GM23248 (cell line): ENCODE measurements at regions not wholly inside any gene's neighbourhood (a gene's known extent, or its start where the extent isn't known, plus 50 kb on each side); places are given as distances from the start of the nearest gene placed in this dataset.

Source experiments
- DNase-seq: peaks from one replicate; pipeline ENCODE4 v3.0.0-alpha.2; 2015
- H2AFZ ChIP-seq: fragments of 200-600 bp; sonication (generic); 2 replicates; pipeline ENCODE4 v1.6.1; 2016; ENCODE audit warnings: antibody characterized with exemption
- H3F3A ChIP-seq: fragments of 200-600 bp; sonication (generic); 2 replicates; pipeline ENCODE4 v1.6.1; 2016; ENCODE audit warnings: mild to moderate bottlenecking, antibody characterized with exemption, mixed run types; ENCODE audit not compliant: insufficient read depth
- H3K27ac ChIP-seq: fragments of 200-600 bp; sonication (generic); 2 replicates; pipeline ENCODE4 v1.5.1; 2016; ENCODE audit warnings: mild to moderate bottlenecking
- H3K27me3 ChIP-seq: fragments of 200-600 bp; sonication (generic); replicated peaks from 2 replicates; pipeline ENCODE4 v1.6.1; 2016; ENCODE audit warnings: mild to moderate bottlenecking; ENCODE audit not compliant: insufficient read depth
- H3K36me3 ChIP-seq: fragments of 200-600 bp; sonication (generic); 2 replicates; pipeline ENCODE4 v1.6.1; 2016; ENCODE audit warnings: low read depth, mild to moderate bottlenecking
- H3K4me1 ChIP-seq: fragments of 200-600 bp; sonication (generic); 2 replicates; pipeline ENCODE4 v1.6.1; 2016; ENCODE audit warnings: mild to moderate bottlenecking; ENCODE audit not compliant: insufficient read depth
- H3K4me2 ChIP-seq: fragments of 200-600 bp; sonication (generic); one replicate; pipeline ENCODE4 v1.6.1; 2016; ENCODE audit warnings: mild to moderate bottlenecking; ENCODE audit not compliant: unreplicated experiment
- H3K4me3 ChIP-seq: fragments of 200-600 bp; sonication (generic); 2 replicates; pipeline ENCODE4 v1.5.1; 2016; ENCODE audit warnings: mild to moderate bottlenecking
- H3K79me2 ChIP-seq: fragments of 200-600 bp; sonication (generic); 2 replicates; pipeline ENCODE4 v1.6.1; 2016; ENCODE audit warnings: mild to moderate bottlenecking; ENCODE audit not compliant: insufficient read depth
- H3K9ac ChIP-seq: fragments of 200-600 bp; sonication (generic); 2 replicates; pipeline ENCODE4 v1.6.1; 2016; ENCODE audit warnings: mild to moderate bottlenecking
- H3K9me2 ChIP-seq: fragments of 200-600 bp; sonication (generic); 2 replicates; pipeline ENCODE4 v1.6.1; 2016; ENCODE audit warnings: mixed run types, mild to moderate bottlenecking, moderate library complexity; ENCODE audit not compliant: insufficient read depth
- H3K9me3 ChIP-seq: fragments of 200-600 bp; sonication (generic); one replicate; pipeline ENCODE4 v1.6.1; 2017; ENCODE audit warnings: low read depth
- H4K20me1 ChIP-seq: fragments of 200-600 bp; sonication (generic); 2 replicates; pipeline ENCODE4 v1.6.0; 2016; ENCODE audit not compliant: insufficient read depth
- EZH2 ChIP-seq: fragments of 200-600 bp; sonication (generic); IDR thresholded peaks from 2 replicates; pipeline ENCODE4 v1.6.1; 2018; ENCODE audit warnings: antibody characterized with exemption, mild to moderate bottlenecking; ENCODE audit not compliant: insufficient read depth, poor library complexity, severe bottlenecking
- EZH2phosphoT487 ChIP-seq: fragments of 200-600 bp; sonication (generic); IDR thresholded peaks from 2 replicates; pipeline ENCODE4 v1.6.1; 2018; ENCODE audit warnings: antibody characterized with exemption, moderate library complexity, mild to moderate bottlenecking, low read depth; ENCODE audit not compliant: insufficient read depth
- whole genome bisulfite sequencing, 2 experiments: methylation state at CpG; one replicate each; pipeline ENCODE4 v1.1.6; 2015 to 2017; ENCODE audit warnings: low lambda C conversion rate in 2 of 2, low coverage in 1 of 2; ENCODE audit errors: missing lambda C conversion rate in 2 of 2; 5-methylcytosine and 5-hydroxymethylcytosine counted together
- in situ Hi-C: fragments of 300-500 bp; cut with MboI; formaldehyde crosslinking; loops from 2 replicates; pipeline ENCODE4 v1.15.0; 2020

DNA sequence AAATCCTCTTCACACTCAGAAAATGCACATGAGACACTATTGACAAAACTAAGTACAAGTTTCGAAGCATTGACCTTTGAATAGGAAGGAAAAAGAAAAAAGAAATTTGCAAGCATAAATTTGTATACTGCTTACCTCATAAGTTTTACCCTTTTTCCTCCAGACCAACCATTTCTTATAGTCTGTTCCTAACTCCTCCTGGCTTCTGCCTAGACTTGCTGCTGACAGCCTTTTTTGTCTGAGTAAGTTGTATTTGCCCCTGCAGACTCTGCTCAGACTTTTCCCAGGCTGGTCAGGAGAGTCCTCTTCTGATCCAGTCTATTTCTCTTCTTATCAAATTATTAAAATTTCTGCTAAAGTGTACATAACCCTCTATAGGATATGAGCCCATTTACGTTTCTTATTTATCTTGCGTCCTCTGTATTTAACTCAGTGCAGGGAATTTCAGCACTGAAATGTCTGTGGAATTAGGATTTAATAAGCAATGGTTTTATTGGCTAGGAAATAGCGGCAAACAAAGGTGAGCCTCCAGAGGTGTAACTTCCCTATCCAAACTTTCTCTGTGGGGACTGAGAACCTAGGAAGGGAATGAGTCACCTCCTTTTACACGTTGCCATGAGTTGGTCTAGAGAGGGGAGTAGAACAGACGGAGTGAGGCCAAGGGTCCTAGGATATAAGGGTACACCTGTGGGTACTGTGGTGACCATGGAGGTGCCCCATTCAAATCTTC lies 207.1 kb upstream of the MARCKS start:
- Histone ChIP-seq H3K4me2 (no peak overlapping the region), H3K27me3 (no peaks in the 10 kb centered on the region), H3K36me3 (no peaks in the 10 kb centered on the region), H3K9me2 (no peaks in the 10 kb centered on the region), H3K79me2 (no peaks in the 10 kb centered on the region), H2AFZ (no peak overlapping the region), H3K4me1 (peaks cover 22% of the 10 kb centered on the region), H3F3A (peaks cover 25% of the 10 kb centered on the region; the same call in 1 of the 2 replicates), H3K27ac (no peak overlapping the region), H3K9ac (no peak overlapping the region), H3K9me3 (no peaks in the 10 kb centered on the region), H4K20me1 (no peaks in the 10 kb centered on the region), H3K4me3 (no peak overlapping the region)
- 81 to 82% methylated on average over 6 of the region's 6 CpGs for WGBS, 2 experiments
- no peak for TF ChIP-seq EZH2
- DNase-seq, result no peak
- in situ Hi-C loops, result no loop called here

DNA sequence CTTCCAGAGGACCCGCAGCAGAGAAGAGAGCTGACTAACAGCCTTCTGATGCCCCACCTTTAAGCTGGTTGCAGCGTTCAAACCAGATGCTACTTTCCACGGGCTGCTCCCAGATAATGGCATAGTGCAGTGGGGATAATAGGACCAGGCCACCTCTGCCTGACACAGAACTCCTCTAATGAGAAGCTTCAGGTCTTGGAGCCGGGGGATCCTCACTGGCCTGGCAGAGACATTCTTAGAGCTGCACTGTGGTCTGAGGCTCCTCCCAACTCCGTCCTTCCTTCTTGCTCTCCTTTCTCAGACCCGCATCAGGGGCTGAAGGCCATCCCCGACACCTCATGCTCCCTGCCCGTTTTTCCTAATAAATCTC lies 206.6 kb upstream of the MARCKS start:
- Histone ChIP-seq H3K4me2 (no peak overlapping the region), H3K27me3 (no peaks in the 10 kb centered on the region), H3K36me3 (no peaks in the 10 kb centered on the region), H4K20me1 (no peaks in the 10 kb centered on the region), H2AFZ (no peak overlapping the region), H3F3A (peaks cover 24% of the 10 kb centered on the region; the same call in 1 of the 2 replicates), H3K4me1 (peaks cover 20% of the 10 kb centered on the region), H3K27ac (no peak overlapping the region), H3K9me2 (no peaks in the 10 kb centered on the region), H3K4me3 (no peak overlapping the region), H3K79me2 (no peaks in the 10 kb centered on the region), H3K9me3 (no peaks in the 10 kb centered on the region), H3K9ac (no peak overlapping the region)
- in situ Hi-C loops, result no loop called here
- TF ChIP-seq EZH2 (no peak), EZH2phosphoT487 (no peak)
- WGBS, 2 experiments, result 92 to 93% methylated on average over 8 of the region's 8 CpGs
- no peak for DNase-seq

DNA sequence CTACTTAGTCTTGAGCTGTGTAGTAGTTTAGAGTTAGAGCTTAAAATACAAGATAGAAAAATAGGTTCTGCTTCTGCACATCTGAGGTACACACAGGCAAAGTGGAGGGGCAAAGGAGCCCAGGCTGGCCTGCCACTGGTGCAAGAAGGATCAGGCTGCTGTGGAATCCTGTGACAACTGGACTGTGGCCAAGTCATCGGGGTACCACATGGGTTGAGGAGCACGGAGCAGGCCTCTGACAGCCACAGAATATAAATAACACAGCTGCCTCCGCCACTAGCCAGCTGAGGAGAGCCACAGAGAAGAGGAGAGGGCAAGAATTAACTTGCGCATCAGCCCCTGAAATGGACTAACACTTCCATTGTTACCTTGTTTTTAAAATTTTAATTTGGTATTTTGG lies 206.0 kb upstream of the MARCKS start:
- TF ChIP-seq EZH2phosphoT487 (no peak), EZH2 (no peak)
- no peak overlapping the region for H3K9ac ChIP-seq
- no peaks in the 10 kb centered on the region for H3K27me3 ChIP-seq
- no peaks in the 10 kb centered on the region for H3K36me3 ChIP-seq
- H3K79me2 ChIP-seq, result no peaks in the 10 kb centered on the region
- H3K4me3 ChIP-seq, result no peak overlapping the region
- no peak overlapping the region for H2AFZ ChIP-seq
- H3K9me3 ChIP-seq, result no peaks in the 10 kb centered on the region
- peaks cover 20% of the 10 kb centered on the region; the same call in 1 of the 2 replicates for H3F3A ChIP-seq
- H3K27ac ChIP-seq, result no peak overlapping the region
- in situ Hi-C loops, result no loop called here
- DNase-seq, result no peak
- H3K9me2 ChIP-seq, result no peaks in the 10 kb centered on the region
- H4K20me1 ChIP-seq, result no peaks in the 10 kb centered on the region
- no peak overlapping the region for H3K4me2 ChIP-seq
- WGBS, 2 experiments, result 38 to 45% methylated on average over 4 of the region's 4 CpGs
- peaks cover 16% of the 10 kb centered on the region for H3K4me1 ChIP-seq

DNA sequence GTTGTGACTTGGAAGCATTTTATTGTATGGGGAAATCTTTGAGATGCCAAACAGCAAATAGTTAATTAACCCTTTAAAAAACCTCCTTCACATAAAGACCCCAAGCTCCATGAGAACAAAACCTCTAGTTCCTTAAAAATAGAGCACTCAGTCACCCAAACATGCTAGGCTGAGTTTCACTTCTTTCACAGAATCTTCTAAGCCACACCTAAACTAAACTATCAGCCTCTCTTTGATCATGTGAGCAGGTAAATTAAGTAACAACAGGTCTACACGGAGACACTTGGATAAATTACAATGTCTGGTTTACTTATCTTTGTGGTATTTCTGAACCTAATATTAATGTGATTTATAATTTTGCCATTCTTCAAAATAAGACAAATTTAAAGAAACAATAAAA lies 205.2 kb upstream of the MARCKS start:
- H3K36me3 ChIP-seq, result no peaks in the 10 kb centered on the region
- no peaks in the 10 kb centered on the region for H3K79me2 ChIP-seq
- no peak overlapping the region for H2AFZ ChIP-seq
- no peak overlapping the region for H3K9ac ChIP-seq
- no peak for TF ChIP-seq EZH2phosphoT487
- no peak for TF ChIP-seq EZH2
- DNase-seq, result no peak
- in situ Hi-C loops, result no loop called here
- H3K4me1 ChIP-seq, result peaks cover 16% of the 10 kb centered on the region
- peaks cover 19% of the 10 kb centered on the region; the same call in 1 of the 2 replicates for H3F3A ChIP-seq
- H3K27me3 ChIP-seq, result no peaks in the 10 kb centered on the region
- 90 to 95% methylated on average over 1 of the region's 1 CpG for WGBS, 2 experiments
- H3K4me2 ChIP-seq, result no peak overlapping the region
- H3K9me2 ChIP-seq, result no peaks in the 10 kb centered on the region
- no peak overlapping the region for H3K27ac ChIP-seq
- H3K4me3 ChIP-seq, result no peak overlapping the region
- H4K20me1 ChIP-seq, result no peaks in the 10 kb centered on the region
- no peaks in the 10 kb centered on the region for H3K9me3 ChIP-seq
